ENCODE measurements at regions not wholly inside any gene's neighbourhood (a gene's known extent, or its start where the extent isn't known, plus 50 kb on each side); places are given as distances from the start of the nearest gene placed in this dataset.

DNA sequence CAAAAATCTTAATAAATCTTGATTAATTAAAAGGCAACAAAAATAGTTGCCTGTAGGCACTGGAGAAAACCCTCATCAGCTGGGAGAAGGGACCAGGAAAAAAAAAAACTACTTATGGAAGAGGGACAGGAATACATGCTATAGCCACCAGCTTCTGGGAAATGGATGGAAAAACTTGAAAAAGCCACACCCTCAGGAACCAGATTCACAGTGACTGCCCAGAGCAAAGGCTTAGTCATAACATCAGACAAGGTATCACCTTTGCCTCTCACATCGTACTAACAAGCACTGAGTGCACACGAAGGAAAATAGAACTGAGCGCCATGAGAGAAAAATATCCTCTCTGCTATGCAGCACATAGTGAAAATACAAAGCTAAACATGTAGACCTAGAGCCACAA lies 116.9 kb upstream of the GYPC start:
- TF ChIP-seq, protein P1, sequence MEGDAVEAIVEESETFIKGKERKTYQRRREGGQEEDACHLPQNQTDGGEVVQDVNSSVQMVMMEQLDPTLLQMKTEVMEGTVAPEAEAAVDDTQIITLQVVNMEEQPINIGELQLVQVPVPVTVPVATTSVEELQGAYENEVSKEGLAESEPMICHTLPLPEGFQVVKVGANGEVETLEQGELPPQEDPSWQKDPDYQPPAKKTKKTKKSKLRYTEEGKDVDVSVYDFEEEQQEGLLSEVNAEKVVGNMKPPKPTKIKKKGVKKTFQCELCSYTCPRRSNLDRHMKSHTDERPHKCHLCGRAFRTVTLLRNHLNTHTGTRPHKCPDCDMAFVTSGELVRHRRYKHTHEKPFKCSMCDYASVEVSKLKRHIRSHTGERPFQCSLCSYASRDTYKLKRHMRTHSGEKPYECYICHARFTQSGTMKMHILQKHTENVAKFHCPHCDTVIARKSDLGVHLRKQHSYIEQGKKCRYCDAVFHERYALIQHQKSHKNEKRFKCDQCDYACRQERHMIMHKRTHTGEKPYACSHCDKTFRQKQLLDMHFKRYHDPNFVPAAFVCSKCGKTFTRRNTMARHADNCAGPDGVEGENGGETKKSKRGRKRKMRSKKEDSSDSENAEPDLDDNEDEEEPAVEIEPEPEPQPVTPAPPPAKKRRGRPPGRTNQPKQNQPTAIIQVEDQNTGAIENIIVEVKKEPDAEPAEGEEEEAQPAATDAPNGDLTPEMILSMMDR (IDR thresholded peaks at IDR 0.05), result no peak
- no peak for TF ChIP-seq EZH2 (IDR thresholded peaks at IDR 0.05; ENCODE audit: borderline replicate concordance, insufficient read depth, low read depth, low read length, poor library complexity, severe bottlenecking)
